Large intestine (tissue), 3 donors: ENCODE measurements at regions not wholly inside any gene's neighbourhood (a gene's known extent, or its start where the extent isn't known, plus 50 kb on each side); places are given as distances from the start of the nearest gene placed in this dataset.

Source experiments
- DNase-seq, 2 donors: peaks; one replicate each; pipeline versions ENCODE4 v3.0.0 to v3.0.0-alpha.2; 2013
- H3K27ac ChIP-seq: one replicate; pipeline ENCODE4 v1.5.1; 2013; ENCODE audit warnings: low read length
- H3K27me3 ChIP-seq: 2 replicates; pipeline ENCODE4 v1.6.1; 2013; ENCODE audit warnings: low read length; ENCODE audit not compliant: control insufficient read depth, insufficient read depth
- H3K36me3 ChIP-seq: 2 replicates; pipeline ENCODE4 v1.6.1; 2013; ENCODE audit warnings: low read length; ENCODE audit not compliant: control insufficient read depth, insufficient read depth
- H3K4me1 ChIP-seq: one replicate; pipeline ENCODE4 v1.6.1; 2013; ENCODE audit warnings: low read length; ENCODE audit not compliant: control insufficient read depth, insufficient read depth
- H3K4me3 ChIP-seq: one replicate; pipeline ENCODE4 v1.5.1; 2013; ENCODE audit warnings: low read length
- H3K9me3 ChIP-seq: one replicate; pipeline ENCODE4 v1.6.1; 2013; ENCODE audit warnings: mild to moderate bottlenecking, low read depth, low read length, moderate library complexity; ENCODE audit not compliant: control insufficient read depth
- WGBS: methylation state at CpG from one replicate; pipeline ENCODE4 v1.1.5; 2013; ENCODE audit warnings: low lambda C conversion rate; ENCODE audit not compliant: insufficient coverage; 5-methylcytosine and 5-hydroxymethylcytosine counted together

GRCh38 chr16:87194172-87194571 is 123.0 kb downstream of the C16orf95 start:
- WGBS, result no CpG with 5 or more reads among the region's 6 CpGs
- H3K4me3 ChIP-seq, result no peak overlapping the region
- H3K36me3 ChIP-seq, result no peaks in the 10 kb centered on the region
- no peak overlapping the region for H3K27ac ChIP-seq
- no peaks in the 10 kb centered on the region for H3K27me3 ChIP-seq
- H3K9me3 ChIP-seq, result no peaks in the 10 kb centered on the region
- no peaks in the 10 kb centered on the region for H3K4me1 ChIP-seq
- no peak for DNase-seq

- Histone ChIP-seq H3K27ac (no peak overlapping the region), H3K4me1 (no peaks in the 10 kb centered on the region), H3K36me3 (no peaks in the 10 kb centered on the region), H3K4me3 (no peak overlapping the region), H3K9me3 (no peaks in the 10 kb centered on the region), H3K27me3 (no peaks in the 10 kb centered on the region)
- no CpG with 5 or more reads among the region's 6 CpGs for WGBS
- no peak for DNase-seq
Measured at GRCh38 chr16:87195161-87195560, 122.0 kb downstream of the C16orf95 start.

DNA sequence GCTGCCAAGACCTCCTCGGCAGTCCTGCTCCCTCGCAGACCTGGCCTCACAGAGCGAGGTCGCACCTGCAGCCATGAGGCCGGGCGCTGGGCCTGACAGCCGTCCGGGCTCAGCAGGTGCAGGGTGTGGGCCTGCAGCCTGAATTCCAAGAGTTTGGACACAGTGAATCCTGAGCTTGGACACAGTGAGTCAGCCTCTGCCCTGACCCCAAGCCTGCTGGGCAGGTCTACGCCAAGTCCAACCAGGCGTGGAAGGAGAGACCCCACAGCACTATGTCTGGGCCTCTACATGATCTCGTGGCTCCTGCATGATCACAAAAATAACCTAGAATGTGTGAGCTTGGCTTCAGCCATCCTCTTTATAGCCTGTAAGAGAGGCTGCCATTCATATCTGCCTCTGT is 121.0 kb downstream of the C16orf95 start:
- Histone ChIP-seq H3K4me3 (no peak overlapping the region), H3K27ac (no peak overlapping the region), H3K36me3 (no peaks in the 10 kb centered on the region), H3K27me3 (no peaks in the 10 kb centered on the region), H3K9me3 (no peaks in the 10 kb centered on the region), H3K4me1 (no peaks in the 10 kb centered on the region)
- no CpG with 5 or more reads among the region's 11 CpGs for WGBS
- DNase-seq, result no peak

DNA sequence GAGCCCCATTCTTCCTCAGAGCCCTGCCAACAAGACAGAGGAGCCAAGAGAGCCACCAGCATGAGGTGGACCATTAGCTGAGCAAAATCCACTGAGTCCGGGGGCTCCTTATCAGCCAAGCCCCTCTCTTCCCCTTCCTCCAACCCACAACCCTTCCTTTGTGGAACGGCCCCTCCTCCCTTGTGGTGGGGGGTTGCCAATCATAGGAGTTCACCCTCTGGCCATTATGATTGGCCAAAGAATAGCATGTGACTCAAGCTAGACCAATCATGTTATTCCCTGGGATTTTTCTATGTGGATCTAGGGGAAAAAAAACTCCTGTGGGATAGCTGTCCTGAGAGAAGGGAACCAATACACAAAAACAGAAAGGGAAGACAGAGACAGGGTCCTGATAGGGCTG is 120.5 kb downstream of the C16orf95 start:
- Histone ChIP-seq H3K4me3 (no peak overlapping the region), H3K27me3 (no peaks in the 10 kb centered on the region), H3K36me3 (no peaks in the 10 kb centered on the region), H3K27ac (no peak overlapping the region), H3K4me1 (no peaks in the 10 kb centered on the region), H3K9me3 (no peaks in the 10 kb centered on the region)
- 80% methylated on average over 1 of the region's 2 CpGs for WGBS
- no peak for DNase-seq

DNA sequence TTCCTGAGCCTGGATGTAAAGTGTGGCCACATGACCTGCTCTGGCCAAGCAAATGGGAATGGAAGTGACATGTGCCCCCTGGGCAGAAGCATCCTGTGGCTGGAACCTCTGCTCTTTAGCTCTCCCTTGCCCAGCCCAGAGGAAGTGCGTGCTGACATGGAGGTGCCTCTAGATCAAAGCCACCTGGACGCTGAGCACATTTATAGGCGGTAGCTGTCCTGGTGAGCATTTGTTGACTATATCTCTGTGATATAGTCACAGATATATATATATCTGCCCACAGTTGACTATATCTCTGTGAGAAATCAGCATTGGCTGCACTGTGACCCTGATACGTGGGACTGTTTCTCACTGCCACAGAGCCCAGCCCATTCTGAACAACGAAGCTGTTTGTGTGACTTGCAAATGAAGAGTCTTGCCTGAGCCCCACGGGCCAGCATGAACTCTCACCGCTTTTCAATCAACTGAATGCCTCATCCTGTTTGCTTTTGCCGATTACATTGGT is 118.8 kb downstream of the C16orf95 start:
- H3K27ac ChIP-seq, result no peak overlapping the region
- no peaks in the 10 kb centered on the region for H3K9me3 ChIP-seq
- no peaks in the 10 kb centered on the region for H3K36me3 ChIP-seq
- WGBS, result no CpG with 5 or more reads among the region's 8 CpGs
- H3K4me1 ChIP-seq, result no peaks in the 10 kb centered on the region
- H3K27me3 ChIP-seq, result no peaks in the 10 kb centered on the region
- no peak for DNase-seq
- H3K4me3 ChIP-seq, result no peak overlapping the region

- Histone ChIP-seq H3K4me3 (no peak overlapping the region), H3K27ac (no peak overlapping the region), H3K9me3 (no peaks in the 10 kb centered on the region), H3K36me3 (no peaks in the 10 kb centered on the region), H3K4me1 (no peaks in the 10 kb centered on the region), H3K27me3 (no peaks in the 10 kb centered on the region)
- WGBS, result no CpG with 5 or more reads among the region's 8 CpGs
- DNase-seq, result no peak
Measured at GRCh38 chr16:87198881-87199280, 118.3 kb downstream of the C16orf95 start.

DNA sequence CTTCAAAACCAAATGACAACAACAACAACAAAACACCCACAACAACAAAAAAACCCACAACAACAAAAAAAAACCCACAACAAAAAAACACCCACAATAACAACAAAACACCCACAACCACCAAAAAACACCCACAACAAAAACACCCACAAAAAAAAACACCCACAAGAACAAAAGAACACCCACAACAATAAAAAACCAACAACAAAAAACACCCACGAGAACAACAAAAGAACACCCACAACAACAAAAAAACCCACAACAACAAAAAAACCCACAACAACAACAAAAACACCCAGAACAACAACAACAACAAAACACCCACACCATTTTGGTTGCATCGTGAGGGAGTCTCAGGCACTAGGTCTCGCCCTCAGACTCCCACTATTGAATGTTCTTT is 117.8 kb downstream of the C16orf95 start:
- H3K36me3 ChIP-seq, result no peaks in the 10 kb centered on the region
- no peak overlapping the region for H3K27ac ChIP-seq
- no peak overlapping the region for H3K4me3 ChIP-seq
- WGBS, result no CpG with 5 or more reads among the region's 3 CpGs
- H3K27me3 ChIP-seq, result no peaks in the 10 kb centered on the region
- no peak for DNase-seq
- H3K9me3 ChIP-seq, result no peaks in the 10 kb centered on the region
- no peaks in the 10 kb centered on the region for H3K4me1 ChIP-seq

GRCh38 chr16:87199901-87200300 is 117.3 kb downstream of the C16orf95 start:
- Histone ChIP-seq H3K27me3 (no peaks in the 10 kb centered on the region), H3K9me3 (no peaks in the 10 kb centered on the region), H3K36me3 (no peaks in the 10 kb centered on the region), H3K4me3 (no peak overlapping the region), H3K4me1 (no peaks in the 10 kb centered on the region), H3K27ac (no peak overlapping the region)
- no CpG with 5 or more reads among the region's 7 CpGs for WGBS
- DNase-seq, result no peak

DNA sequence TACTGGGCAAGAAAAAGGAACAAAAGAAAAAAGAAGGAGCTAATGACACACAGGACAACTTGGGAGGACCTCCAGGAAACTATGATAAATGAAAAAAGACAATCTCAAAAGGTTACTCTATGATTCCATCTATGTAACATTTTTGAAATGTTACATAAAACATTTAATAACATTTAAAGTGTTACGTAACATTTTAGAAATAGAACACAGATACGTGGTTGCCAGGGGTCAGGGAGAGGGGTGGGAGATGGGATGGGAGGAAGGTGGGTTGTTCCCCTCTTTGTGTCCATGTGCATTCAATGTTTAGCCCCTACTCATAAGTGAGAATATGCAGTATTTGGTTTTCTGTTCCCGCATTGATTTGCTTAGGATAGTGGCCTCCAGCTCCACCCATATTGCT is 116.6 kb downstream of the C16orf95 start:
- H3K27me3 ChIP-seq, result no peaks in the 10 kb centered on the region
- DNase-seq, result no peak
- no peaks in the 10 kb centered on the region for H3K36me3 ChIP-seq
- H3K4me1 ChIP-seq, result no peaks in the 10 kb centered on the region
- H3K27ac ChIP-seq, result no peak overlapping the region
- no peaks in the 10 kb centered on the region for H3K9me3 ChIP-seq
- H3K4me3 ChIP-seq, result no peak overlapping the region
- 80% methylated on average over 2 of the region's 3 CpGs for whole genome bisulfite sequencing

- Histone ChIP-seq H3K36me3 (no peaks in the 10 kb centered on the region), H3K4me1 (no peaks in the 10 kb centered on the region), H3K27ac (no peak overlapping the region), H3K27me3 (no peaks in the 10 kb centered on the region), H3K9me3 (no peaks in the 10 kb centered on the region), H3K4me3 (no peak overlapping the region)
- WGBS, result no CpG with 5 or more reads among the region's 5 CpGs
- DNase-seq, result no peak
Measured at GRCh38 chr16:87201052-87201451, 116.1 kb downstream of the C16orf95 start.

GRCh38 chr16:87201790-87202189 is 115.4 kb downstream of the C16orf95 start:
- Histone ChIP-seq H3K27me3 (no peaks in the 10 kb centered on the region), H3K4me3 (no peak overlapping the region), H3K9me3 (no peaks in the 10 kb centered on the region), H3K4me1 (no peaks in the 10 kb centered on the region), H3K27ac (no peak overlapping the region), H3K36me3 (no peaks in the 10 kb centered on the region)
- DNase-seq, result no peak
- WGBS, result 100% methylated on average over 1 of the region's 2 CpGs
